Panc1 (cell line): ENCODE measurements at regions not wholly inside any gene's neighbourhood (a gene's known extent, or its start where the extent isn't known, plus 50 kb on each side); places are given as distances from the start of the nearest gene placed in this dataset.

Experiments
- ATAC-seq: fragments of 200-7000 bp; cut with Tn5 transposase; 2 replicates; pipeline ENCODE4 v1.9.1; 2020; ENCODE audit warnings: mild to moderate bottlenecking, moderate library complexity
- BruUV-seq: library from RNA; stranded (reverse); fragments of 400-500 nt; replicated peaks from 2 replicates; lab custom pipeline; 2021; lab: Mats Ljungman, UMichigan
- CTCF ChIA-PET: fragments of 300-600 bp; sonication (Branson Sonifier 250); formaldehyde crosslinking; loops from one replicate; lab custom pipeline; 2022; ENCODE audit warnings: antibody characterized with exemption; lab: Charles Lee
- POLR2A ChIA-PET: fragments of 300-600 bp; sonication (Branson Sonifier 250); formaldehyde crosslinking; loops from one replicate; lab custom pipeline; 2022; ENCODE audit warnings: antibody characterized with exemption; lab: Charles Lee
- DNase-seq: peaks from one replicate; pipeline ENCODE4 v3.0.0-alpha.2; 2010; ENCODE audit warnings: low read depth, low spot score
- H3K27ac ChIP-seq: 2 replicates; pipeline ENCODE4 v1.5.1; 2011; ENCODE audit warnings: mild to moderate bottlenecking, low read length, inconsistent platforms
- H3K27me3 ChIP-seq: fragments of 200-500 bp; sonication (Bioruptor generic); 2 replicates; pipeline ENCODE4 v1.6.0; 2014; ENCODE audit warnings: low read length, inconsistent platforms; ENCODE audit not compliant: control insufficient read depth, insufficient read depth
- H3K36me3 ChIP-seq: fragments of 200-500 bp; sonication (Bioruptor generic); 2 replicates; pipeline ENCODE4 v1.5.1; 2014; ENCODE audit warnings: inconsistent platforms, mild to moderate bottlenecking, low read length, moderate library complexity; ENCODE audit not compliant: control insufficient read depth, insufficient read depth
- H3K4me1 ChIP-seq: 2 replicates; pipeline ENCODE4 v1.5.1; 2011; ENCODE audit warnings: inconsistent platforms, mild to moderate bottlenecking, low read length, moderate library complexity; ENCODE audit not compliant: control insufficient read depth, insufficient read depth
- H3K4me3 ChIP-seq, 2 experiments: 2 replicates each; pipeline ENCODE4 v1.5.1; 2011 to 2012; ENCODE audit warnings: low read depth in 2 of 2, low read length in 2 of 2, mild to moderate bottlenecking in 2 of 2, inconsistent platforms in 1 of 2, moderate library complexity in 1 of 2
- H3K9me3 ChIP-seq: fragments of 200-500 bp; sonication (Bioruptor generic); 2 replicates; pipeline ENCODE4 v1.5.1; 2014; ENCODE audit warnings: low read depth, mild to moderate bottlenecking, inconsistent platforms, low read length, moderate library complexity; ENCODE audit not compliant: control insufficient read depth, insufficient read depth
- POLR2AphosphoS5 ChIP-seq: IDR thresholded peaks from 2 replicates; pipeline ENCODE4 v1.6.1; 2012; ENCODE audit warnings: mild to moderate bottlenecking, low read depth, low read length, moderate library complexity
- SIN3A ChIP-seq: IDR thresholded peaks from 2 replicates; pipeline ENCODE4 v1.6.1; 2012; ENCODE audit warnings: low read depth, mild to moderate bottlenecking, low read length, moderate library complexity, borderline replicate concordance; ENCODE audit not compliant: insufficient read depth
- TCF7L2 ChIP-seq: IDR thresholded peaks from 2 replicates; pipeline ENCODE4 v1.6.1; 2011; ENCODE audit warnings: mild to moderate bottlenecking, low read depth, low read length, inconsistent platforms
- in situ Hi-C: cut with HindIII; loops from 2 replicates; pipeline ENCODE4 v1.10.0; 2016; ENCODE audit warnings: low sequenced_read_pairs, low pct_unique_long_range_greater_than_20kb
- intact Hi-C: fragments of 100-400 bp; cut with micrococcal nuclease; formaldehyde crosslinking; loops from one replicate; pipeline ENCODE4 v1.10.0; 2022; ENCODE audit not compliant: unreplicated experiment
- TF ChIP-seq, protein P1 (sequence below), 2 experiments: IDR thresholded peaks; 2 replicates each; pipeline ENCODE4 v1.6.1; 2011 to 2012; ENCODE audit warnings: low read depth in 2 of 2, control low read depth in 1 of 2, low read length in 1 of 2, mild to moderate bottlenecking in 1 of 2, moderate library complexity in 1 of 2; ENCODE audit not compliant: insufficient read depth in 1 of 2
- TF ChIP-seq, protein P2 (sequence below): fragments of 450-650 bp; IDR thresholded peaks from 2 replicates; pipeline ENCODE4 v1.5.1; 2017; ENCODE audit warnings: mild to moderate bottlenecking

DNA sequence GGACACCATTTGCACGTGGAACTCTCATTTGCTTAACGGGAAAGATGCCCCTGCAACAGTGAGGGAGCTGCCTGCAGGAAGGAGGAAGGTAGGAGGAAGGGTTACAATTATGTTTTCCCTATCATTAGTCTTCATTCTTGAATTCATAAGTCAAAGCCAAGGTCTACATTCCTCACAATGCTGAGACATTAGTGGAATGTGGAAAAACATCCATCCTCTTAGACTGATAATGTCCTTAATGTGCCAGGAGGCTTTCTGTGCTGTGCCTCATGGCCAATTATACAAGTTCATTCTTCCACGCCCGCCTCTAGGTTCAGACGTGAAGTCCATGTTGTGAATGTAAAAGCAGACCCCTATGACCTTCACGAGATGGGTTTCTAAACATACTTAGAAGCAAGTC lies 1212.4 kb upstream of the TMEM132C start:
- CTCF ChIA-PET, result no interaction called here
- no peaks in the 10 kb centered on the region for H3K4me1 ChIP-seq
- H3K9me3 ChIP-seq, result no peaks in the 10 kb centered on the region
- H3K27me3 ChIP-seq, result no peaks in the 10 kb centered on the region
- no peaks in the 10 kb centered on the region for H3K36me3 ChIP-seq
- ATAC-seq, result no peak
- no TSS peak for BruUV-seq
- H3K27ac ChIP-seq, result no peak overlapping the region
- H3K4me3 ChIP-seq, result no peak overlapping the region
- POLR2A ChIA-PET, result no interaction called here
- in situ Hi-C loops (no loop called here), intact Hi-C loops (no loop called here)
- no peak for DNase-seq
- TF ChIP-seq POLR2AphosphoS5, result no peak
- TF ChIP-seq SIN3A, result no peak
- TF ChIP-seq, protein P1, sequence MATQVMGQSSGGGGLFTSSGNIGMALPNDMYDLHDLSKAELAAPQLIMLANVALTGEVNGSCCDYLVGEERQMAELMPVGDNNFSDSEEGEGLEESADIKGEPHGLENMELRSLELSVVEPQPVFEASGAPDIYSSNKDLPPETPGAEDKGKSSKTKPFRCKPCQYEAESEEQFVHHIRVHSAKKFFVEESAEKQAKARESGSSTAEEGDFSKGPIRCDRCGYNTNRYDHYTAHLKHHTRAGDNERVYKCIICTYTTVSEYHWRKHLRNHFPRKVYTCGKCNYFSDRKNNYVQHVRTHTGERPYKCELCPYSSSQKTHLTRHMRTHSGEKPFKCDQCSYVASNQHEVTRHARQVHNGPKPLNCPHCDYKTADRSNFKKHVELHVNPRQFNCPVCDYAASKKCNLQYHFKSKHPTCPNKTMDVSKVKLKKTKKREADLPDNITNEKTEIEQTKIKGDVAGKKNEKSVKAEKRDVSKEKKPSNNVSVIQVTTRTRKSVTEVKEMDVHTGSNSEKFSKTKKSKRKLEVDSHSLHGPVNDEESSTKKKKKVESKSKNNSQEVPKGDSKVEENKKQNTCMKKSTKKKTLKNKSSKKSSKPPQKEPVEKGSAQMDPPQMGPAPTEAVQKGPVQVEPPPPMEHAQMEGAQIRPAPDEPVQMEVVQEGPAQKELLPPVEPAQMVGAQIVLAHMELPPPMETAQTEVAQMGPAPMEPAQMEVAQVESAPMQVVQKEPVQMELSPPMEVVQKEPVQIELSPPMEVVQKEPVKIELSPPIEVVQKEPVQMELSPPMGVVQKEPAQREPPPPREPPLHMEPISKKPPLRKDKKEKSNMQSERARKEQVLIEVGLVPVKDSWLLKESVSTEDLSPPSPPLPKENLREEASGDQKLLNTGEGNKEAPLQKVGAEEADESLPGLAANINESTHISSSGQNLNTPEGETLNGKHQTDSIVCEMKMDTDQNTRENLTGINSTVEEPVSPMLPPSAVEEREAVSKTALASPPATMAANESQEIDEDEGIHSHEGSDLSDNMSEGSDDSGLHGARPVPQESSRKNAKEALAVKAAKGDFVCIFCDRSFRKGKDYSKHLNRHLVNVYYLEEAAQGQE (IDR thresholded peaks at IDR 0.05; ENCODE audit: insufficient read depth in 1 of 2, low read depth in 2 of 2, low read length in 1 of 2), result no peak
- TF ChIP-seq, protein P2, sequence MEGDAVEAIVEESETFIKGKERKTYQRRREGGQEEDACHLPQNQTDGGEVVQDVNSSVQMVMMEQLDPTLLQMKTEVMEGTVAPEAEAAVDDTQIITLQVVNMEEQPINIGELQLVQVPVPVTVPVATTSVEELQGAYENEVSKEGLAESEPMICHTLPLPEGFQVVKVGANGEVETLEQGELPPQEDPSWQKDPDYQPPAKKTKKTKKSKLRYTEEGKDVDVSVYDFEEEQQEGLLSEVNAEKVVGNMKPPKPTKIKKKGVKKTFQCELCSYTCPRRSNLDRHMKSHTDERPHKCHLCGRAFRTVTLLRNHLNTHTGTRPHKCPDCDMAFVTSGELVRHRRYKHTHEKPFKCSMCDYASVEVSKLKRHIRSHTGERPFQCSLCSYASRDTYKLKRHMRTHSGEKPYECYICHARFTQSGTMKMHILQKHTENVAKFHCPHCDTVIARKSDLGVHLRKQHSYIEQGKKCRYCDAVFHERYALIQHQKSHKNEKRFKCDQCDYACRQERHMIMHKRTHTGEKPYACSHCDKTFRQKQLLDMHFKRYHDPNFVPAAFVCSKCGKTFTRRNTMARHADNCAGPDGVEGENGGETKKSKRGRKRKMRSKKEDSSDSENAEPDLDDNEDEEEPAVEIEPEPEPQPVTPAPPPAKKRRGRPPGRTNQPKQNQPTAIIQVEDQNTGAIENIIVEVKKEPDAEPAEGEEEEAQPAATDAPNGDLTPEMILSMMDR, result no peak
- TF ChIP-seq TCF7L2, result no peak

DNA sequence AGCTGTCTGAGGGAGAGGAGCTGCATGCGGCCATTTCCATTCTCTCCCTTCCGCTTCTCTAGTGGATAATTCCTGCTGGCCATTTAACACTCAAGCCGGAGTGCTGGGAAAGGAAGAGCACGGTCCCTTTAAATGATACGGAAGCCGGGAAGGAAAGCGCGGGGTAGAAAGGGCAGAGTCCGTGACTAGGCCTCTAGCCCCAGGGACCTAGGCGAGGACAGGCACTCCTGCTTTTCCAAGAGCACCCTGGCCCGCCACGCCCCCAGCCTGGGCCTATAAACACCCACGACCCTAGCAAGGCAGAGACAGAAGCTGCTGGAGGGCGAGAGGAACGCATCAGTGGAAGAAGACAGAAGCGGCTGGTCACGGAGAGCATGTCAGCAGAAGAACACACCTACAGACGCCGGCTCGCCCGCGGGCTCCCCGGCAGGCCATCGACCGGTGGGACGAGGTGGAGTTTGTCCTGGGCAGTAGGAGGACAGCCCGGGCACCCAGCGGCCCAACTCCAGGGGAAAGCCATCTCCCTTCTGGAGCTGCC lies 1206.6 kb upstream of the TMEM132C start:
- no peak for DNase-seq
- BruUV-seq, result no TSS peak
- in situ Hi-C loops (no loop called here), intact Hi-C loops (no loop called here)
- ATAC-seq, result no peak
- ChIA-PET CTCF (no interaction called here), POLR2A (no interaction called here)
- Histone ChIP-seq H3K27ac (no peak overlapping the region), H3K4me1 (no peaks in the 10 kb centered on the region), H3K27me3 (no peaks in the 10 kb centered on the region), H3K36me3 (no peaks in the 10 kb centered on the region; the same call in 1 of the 2 replicates), H3K4me3 (no peak overlapping the region), H3K9me3 (no peaks in the 10 kb centered on the region)
- TF ChIP-seq, protein P2, result no peak
- no peak for TF ChIP-seq SIN3A
- no peak for TF ChIP-seq TCF7L2
- TF ChIP-seq, protein P1 (IDR thresholded peaks at IDR 0.05; ENCODE audit: insufficient read depth in 1 of 2, low read depth in 2 of 2, low read length in 1 of 2), result no peak
- TF ChIP-seq POLR2AphosphoS5, result no peak
